ENCODE measurements at regions not wholly inside any gene's neighbourhood (a gene's known extent, or its start where the extent isn't known, plus 50 kb on each side); places are given as distances from the start of the nearest gene placed in this dataset.

DNA sequence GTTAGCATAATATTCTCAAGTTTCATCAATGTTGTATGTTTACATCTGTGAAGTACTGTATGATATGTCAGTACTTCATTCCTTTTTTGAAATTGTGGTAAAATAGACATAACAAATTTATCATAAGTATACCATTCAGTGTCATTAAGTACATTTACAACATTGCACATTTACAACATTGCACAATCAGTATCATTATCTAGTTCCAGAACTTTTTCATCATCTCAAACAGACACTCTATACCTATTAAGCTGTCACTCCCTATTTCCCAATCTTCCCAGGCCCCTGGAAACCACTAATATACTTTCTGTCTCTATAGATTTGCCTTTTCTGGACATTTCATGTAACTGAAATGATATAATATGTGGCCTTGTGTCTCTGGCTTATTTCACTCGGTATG, 75.1 kb upstream of the ATG10 start:
- TF ChIP-seq POLR2AphosphoS5 (IDR thresholded peaks at IDR 0.05; ENCODE audit: low read depth, low read length): no peak
- TF ChIP-seq SIN3A (IDR thresholded peaks at IDR 0.05; ENCODE audit: borderline replicate concordance, insufficient read depth, low read length): no peak
- TF ChIP-seq FOXP2 (optimal IDR thresholded peaks at IDR 0.05; ENCODE audit: borderline replicate concordance, extremely low read depth, extremely low read length, insufficient read depth): no peak

All from PFSK-1 (cell line).